ENCODE measurements at regions not wholly inside any gene's neighbourhood (a gene's known extent, or its start where the extent isn't known, plus 50 kb on each side); places are given as distances from the start of the nearest gene placed in this dataset.
"Not testable (repeated sequence)": the region's sequence is repeated elsewhere in the genome, so short reads cannot be mapped to it uniquely, and the experiment has no call there.

DNA sequence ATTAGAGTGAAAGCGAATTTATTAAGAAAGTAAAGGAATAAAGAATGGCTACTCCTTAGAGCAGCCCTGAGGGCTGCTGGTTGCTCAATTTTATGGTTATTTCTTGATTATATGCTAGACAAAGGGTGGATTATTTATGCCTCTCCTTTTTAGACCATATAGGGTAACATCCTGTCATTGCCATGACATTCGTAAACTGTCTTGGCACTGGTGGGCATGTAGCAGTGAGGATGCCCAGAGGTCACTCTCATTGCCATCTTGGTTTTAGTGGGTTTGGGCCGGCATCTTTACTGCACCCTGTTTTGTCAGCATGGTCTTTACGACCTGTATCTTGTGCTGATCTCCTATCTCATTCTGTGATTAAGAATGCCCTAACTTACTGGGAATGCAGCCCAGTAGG is 58.2 kb downstream of the TANC2 start:
- 92% methylated on average over 4 of the region's 4 CpGs for WGBS (ENCODE audit: missing lambda C conversion rate)
- DNase-seq (ENCODE audit: low read depth in 1 of 2, low spot score in 1 of 2) (no peak), ATAC-seq (no peak), FAIRE-seq (no peak)
- peaks cover 10% of the 10 kb centered on the region; the same call in 1 of the 3 replicates for H3K9me3 ChIP-seq
- peaks cover 23% of the 10 kb centered on the region; the same call in 2 of the 3 replicates for H3K4me1 ChIP-seq
- no peak overlapping the region for H3K27ac ChIP-seq
- H3K4me2 ChIP-seq = no peak overlapping the region
- POLR2A ChIA-PET = no interaction called here
- no peak overlapping the region for H3K4me3 ChIP-seq
- CTCF ChIA-PET = no interaction called here
- no peak for TF ChIP-seq TFCP2L1 (CRISPR knock-in tag; IDR thresholded peaks at IDR 0.05)
- no peak for TF ChIP-seq ESRRA (IDR thresholded peaks at IDR 0.05; ENCODE audit: borderline replicate concordance, low read length)
- TF ChIP-seq EHMT2 (IDR thresholded peaks at IDR 0.05; ENCODE audit: low read depth) = no peak
- TF ChIP-seq ZC3H11A (IDR thresholded peaks at IDR 0.05) = no peak
- TF ChIP-seq EP300 (IDR thresholded peaks at IDR 0.05) = no peak
- no peak for TF ChIP-seq RCOR1 (IDR thresholded peaks at IDR 0.05; ENCODE audit: low read depth, low read length)
- TF ChIP-seq, protein P1, sequence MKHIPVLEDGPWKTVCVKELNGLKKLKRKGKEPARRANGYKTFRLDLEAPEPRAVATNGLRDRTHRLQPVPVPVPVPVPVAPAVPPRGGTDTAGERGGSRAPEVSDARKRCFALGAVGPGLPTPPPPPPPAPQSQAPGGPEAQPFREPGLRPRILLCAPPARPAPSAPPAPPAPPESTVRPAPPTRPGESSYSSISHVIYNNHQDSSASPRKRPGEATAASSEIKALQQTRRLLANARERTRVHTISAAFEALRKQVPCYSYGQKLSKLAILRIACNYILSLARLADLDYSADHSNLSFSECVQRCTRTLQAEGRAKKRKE (CRISPR knock-in tag; IDR thresholded peaks at IDR 0.05; ENCODE audit: low read depth) = no peak
- no peak for TF ChIP-seq JUN (IDR thresholded peaks at IDR 0.05)
- TF ChIP-seq FOSB (CRISPR knock-in tag; IDR thresholded peaks at IDR 0.05) = no peak
- TF ChIP-seq, protein P2, sequence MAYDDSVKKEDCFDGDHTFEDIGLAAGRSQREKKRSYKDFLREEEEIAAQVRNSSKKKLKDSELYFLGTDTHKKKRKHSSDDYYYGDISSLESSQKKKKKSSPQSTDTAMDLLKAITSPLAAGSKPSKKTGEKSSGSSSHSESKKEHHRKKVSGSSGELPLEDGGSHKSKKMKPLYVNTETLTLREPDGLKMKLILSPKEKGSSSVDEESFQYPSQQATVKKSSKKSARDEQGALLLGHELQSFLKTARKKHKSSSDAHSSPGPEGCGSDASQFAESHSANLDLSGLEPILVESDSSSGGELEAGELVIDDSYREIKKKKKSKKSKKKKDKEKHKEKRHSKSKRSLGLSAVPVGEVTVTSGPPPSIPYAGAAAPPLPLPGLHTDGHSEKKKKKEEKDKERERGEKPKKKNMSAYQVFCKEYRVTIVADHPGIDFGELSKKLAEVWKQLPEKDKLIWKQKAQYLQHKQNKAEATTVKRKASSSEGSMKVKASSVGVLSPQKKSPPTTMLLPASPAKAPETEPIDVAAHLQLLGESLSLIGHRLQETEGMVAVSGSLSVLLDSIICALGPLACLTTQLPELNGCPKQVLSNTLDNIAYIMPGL (CRISPR knock-in tag; IDR thresholded peaks at IDR 0.05; ENCODE audit: borderline replicate concordance) = no peak
- no peak for TF ChIP-seq MYC (IDR thresholded peaks at IDR 0.05; ENCODE audit: borderline replicate concordance, low read length)
- TF ChIP-seq RARB (CRISPR knock-in tag; IDR thresholded peaks at IDR 0.05) = no peak
- TF ChIP-seq CHD4 (IDR thresholded peaks at IDR 0.05; ENCODE audit: borderline replicate concordance) = no peak
- TF ChIP-seq CBX2 (IDR thresholded peaks at IDR 0.05; ENCODE audit: borderline replicate concordance, low read depth) = no peak
- no peak for TF ChIP-seq NR3C1 (IDR thresholded peaks at IDR 0.05)
- no peak for TF ChIP-seq HES2 (IDR thresholded peaks at IDR 0.05)
- no peak for TF ChIP-seq E2F6 (IDR thresholded peaks at IDR 0.05; ENCODE audit: borderline replicate concordance, low read depth)

DNA sequence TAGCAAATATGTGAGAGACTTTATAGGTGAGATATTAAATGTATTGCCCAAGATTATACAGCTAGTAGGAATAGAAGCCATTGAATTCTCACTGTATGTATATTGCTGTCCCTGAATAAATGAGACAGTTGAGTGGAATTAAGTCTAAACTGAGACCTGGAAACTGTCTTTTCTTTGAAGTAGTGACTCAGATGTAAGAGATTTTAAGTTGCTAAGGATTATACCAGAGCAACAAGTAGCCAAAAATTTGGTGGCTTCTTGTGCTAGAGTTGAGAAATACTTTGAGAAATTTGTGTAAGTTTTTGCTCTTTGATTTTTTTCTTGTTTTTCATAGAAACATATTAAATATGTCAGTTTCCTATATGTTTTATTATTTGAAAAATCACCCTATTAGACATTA is 58.7 kb downstream of the TANC2 start:
- DNase-seq (ENCODE audit: low read depth in 1 of 2, low spot score in 1 of 2) = no peak
- no peak overlapping the region for H3K4me2 ChIP-seq
- no peak for ATAC-seq
- peaks cover 10% of the 10 kb centered on the region; the same call in 1 of the 3 replicates for H3K9me3 ChIP-seq
- no peak for TF ChIP-seq ZSCAN20 (CRISPR knock-in tag; IDR thresholded peaks at IDR 0.05)
- TF ChIP-seq, protein P2 (CRISPR knock-in tag; IDR thresholded peaks at IDR 0.05; ENCODE audit: borderline replicate concordance) = no peak
- TF ChIP-seq HOXA7 (CRISPR knock-in tag; IDR thresholded peaks at IDR 0.05) = no peak
- no peak for TF ChIP-seq ESRRA (IDR thresholded peaks at IDR 0.05; ENCODE audit: borderline replicate concordance, low read length)
- no peak for TF ChIP-seq TP53 (CRISPR knock-in tag; IDR thresholded peaks at IDR 0.05)
- TF ChIP-seq RARB (CRISPR knock-in tag; IDR thresholded peaks at IDR 0.05) = no peak
- no peak for TF ChIP-seq JUNB (IDR thresholded peaks at IDR 0.05)
- no peak for TF ChIP-seq KDM5A (IDR thresholded peaks at IDR 0.05)
- no peak for TF ChIP-seq MAX (IDR thresholded peaks at IDR 0.05)
- no peak for TF ChIP-seq HOXB5 (CRISPR knock-in tag; IDR thresholded peaks at IDR 0.05)
- TF ChIP-seq CEBPB (IDR thresholded peaks at IDR 0.05) = no peak
- TF ChIP-seq RCOR1 (IDR thresholded peaks at IDR 0.05; ENCODE audit: low read depth, low read length) = no peak
- no peak for TF ChIP-seq CBX2 (IDR thresholded peaks at IDR 0.05; ENCODE audit: borderline replicate concordance, low read depth)
- no peak for TF ChIP-seq NPAS2 (CRISPR knock-in tag; IDR thresholded peaks at IDR 0.05; ENCODE audit: borderline replicate concordance)
- no peak for TF ChIP-seq USF2 (IDR thresholded peaks at IDR 0.05)
- TF ChIP-seq CBX8 (IDR thresholded peaks at IDR 0.05) = no peak
- TF ChIP-seq ZNF302 (CRISPR knock-in tag; IDR thresholded peaks at IDR 0.05) = no peak
- TF ChIP-seq MAFK (IDR thresholded peaks at IDR 0.05; ENCODE audit: partially characterized antibody) = no peak
- TF ChIP-seq EHF (CRISPR knock-in tag; IDR thresholded peaks at IDR 0.05) = no peak
- ChIA-PET POLR2A (no interaction called here), CTCF (no interaction called here)
- FAIRE-seq = no peak
- no peak overlapping the region for H3K4me3 ChIP-seq
- no peak overlapping the region for H3K27ac ChIP-seq
- H3K4me1 ChIP-seq = peaks cover 26% of the 10 kb centered on the region; the same call in 2 of the 3 replicates

GRCh38 chr17:63025637-63026036 is 59.6 kb downstream of the TANC2 start:
- peaks cover 32% of the 10 kb centered on the region; the same call in 2 of the 3 replicates for H3K4me1 ChIP-seq
- POLR2A ChIA-PET; H3K27ac ChIP-seq; ATAC-seq; CTCF ChIA-PET; FAIRE-seq; H3K4me2 ChIP-seq; H3K4me3 ChIP-seq; DNase-seq (ENCODE audit: low read depth in 1 of 2, low spot score in 1 of 2); H3K9me3 ChIP-seq: not testable (repeated sequence)
- 94% methylated on average over 4 of the region's 4 CpGs for WGBS (ENCODE audit: missing lambda C conversion rate)

Measured in A549 (cell line).